ENCODE measurements at regions not wholly inside any gene's neighbourhood (a gene's known extent, or its start where the extent isn't known, plus 50 kb on each side); places are given as distances from the start of the nearest gene placed in this dataset.

GRCh38 chr10:84824525-84824924 lies 496.1 kb downstream of the CCSER2 start:
- TF ChIP-seq CTCF (conservative IDR thresholded peaks at IDR 0.05; ENCODE audit: low read depth, low read length) (no peak), EZH2 (IDR thresholded peaks at IDR 0.05; ENCODE audit: borderline replicate concordance, low read depth, low read length, poor library complexity, severe bottlenecking) (no peak)
